Astrocyte (in vitro differentiated cells and primary cell): ENCODE measurements at regions not wholly inside any gene's neighbourhood (a gene's known extent, or its start where the extent isn't known, plus 50 kb on each side); places are given as distances from the start of the nearest gene placed in this dataset.

Experiments used
- DNase-seq: peaks from one replicate; pipeline ENCODE4 v3.0.0-alpha.2; 2010; ENCODE audit warnings: low read depth
- FAIRE-seq: peaks from 2 replicates; lab custom pipeline; 2011; peaks lifted over from hg19 to GRCh38; lab: Jason Lieb, UNC
- H2AFZ ChIP-seq: 2 replicates; pipeline ENCODE4 v1.6.0; 2012; ENCODE audit warnings: low read depth, low read length, inconsistent platforms
- H3K27ac ChIP-seq: 2 replicates; pipeline ENCODE4 v1.5.1; 2011; ENCODE audit warnings: low read depth, low read length, inconsistent platforms
- H3K27me3 ChIP-seq: 2 replicates; pipeline ENCODE4 v1.6.0; 2011; ENCODE audit warnings: low read length, inconsistent platforms; ENCODE audit not compliant: insufficient read depth
- H3K36me3 ChIP-seq: 2 replicates; pipeline ENCODE4 v1.5.1; 2011; ENCODE audit warnings: low read length, inconsistent platforms; ENCODE audit not compliant: insufficient read depth
- H3K4me1 ChIP-seq: 2 replicates; pipeline ENCODE4 v1.5.1; 2011; ENCODE audit warnings: low read length, inconsistent platforms; ENCODE audit not compliant: insufficient read depth
- H3K4me2 ChIP-seq: 2 replicates; pipeline ENCODE4 v1.6.0; 2012; ENCODE audit warnings: low read length, inconsistent platforms
- H3K4me3 ChIP-seq: 2 replicates; pipeline ENCODE4 v1.5.1; 2011; ENCODE audit warnings: low read depth, mild to moderate bottlenecking, low read length, inconsistent platforms; ENCODE audit not compliant: insufficient read depth
- H3K79me2 ChIP-seq: 2 replicates; pipeline ENCODE4 v1.6.0; 2012; ENCODE audit warnings: mild to moderate bottlenecking, low read length, inconsistent platforms; ENCODE audit not compliant: insufficient read depth
- H3K9ac ChIP-seq: 2 replicates; pipeline ENCODE4 v1.6.0; 2012; ENCODE audit warnings: mild to moderate bottlenecking, low read length, inconsistent platforms
- H3K9me3 ChIP-seq: 2 replicates; pipeline ENCODE4 v1.5.1; 2012; ENCODE audit warnings: low read depth, mild to moderate bottlenecking, low read length, inconsistent platforms; ENCODE audit not compliant: insufficient read depth
- H4K20me1 ChIP-seq: 2 replicates; pipeline ENCODE4 v1.6.0; 2012; ENCODE audit warnings: low read length, inconsistent platforms; ENCODE audit not compliant: insufficient read depth
- H3K27ac Mint-ChIP-seq: one replicate; pipeline ENCODE4 v1.8.0; 2021; ENCODE audit warnings: mild to moderate bottlenecking, mixed read lengths; ENCODE audit not compliant: unreplicated experiment
- H3K27me3 Mint-ChIP-seq: one replicate; pipeline ENCODE4 v1.8.0; 2021; ENCODE audit warnings: low read depth, mixed read lengths; ENCODE audit not compliant: unreplicated experiment
- H3K36me3 Mint-ChIP-seq: one replicate; pipeline ENCODE4 v1.8.0; 2021; ENCODE audit warnings: low read depth, mixed read lengths; ENCODE audit not compliant: unreplicated experiment
- H3K4me1 Mint-ChIP-seq: one replicate; pipeline ENCODE4 v1.8.0; 2021; ENCODE audit warnings: low read depth, mixed read lengths; ENCODE audit not compliant: unreplicated experiment
- H3K4me3 Mint-ChIP-seq: one replicate; pipeline ENCODE4 v1.8.0; 2021; ENCODE audit warnings: mild to moderate bottlenecking, moderate library complexity, mixed read lengths; ENCODE audit not compliant: unreplicated experiment
- H3K9me3 Mint-ChIP-seq: one replicate; pipeline ENCODE4 v1.8.0; 2021; ENCODE audit warnings: mild to moderate bottlenecking, mixed read lengths; ENCODE audit not compliant: unreplicated experiment
- EZH2 ChIP-seq: IDR thresholded peaks from 2 replicates; pipeline ENCODE4 v1.6.1; 2012; ENCODE audit warnings: mild to moderate bottlenecking, low read length, inconsistent platforms; ENCODE audit not compliant: insufficient read depth
- TF ChIP-seq, protein P1 (sequence below): IDR thresholded peaks from 2 replicates; pipeline ENCODE4 v1.5.1; 2011; ENCODE audit warnings: low read depth, mild to moderate bottlenecking, inconsistent platforms, low read length, moderate library complexity; ENCODE audit not compliant: insufficient read depth

DNA sequence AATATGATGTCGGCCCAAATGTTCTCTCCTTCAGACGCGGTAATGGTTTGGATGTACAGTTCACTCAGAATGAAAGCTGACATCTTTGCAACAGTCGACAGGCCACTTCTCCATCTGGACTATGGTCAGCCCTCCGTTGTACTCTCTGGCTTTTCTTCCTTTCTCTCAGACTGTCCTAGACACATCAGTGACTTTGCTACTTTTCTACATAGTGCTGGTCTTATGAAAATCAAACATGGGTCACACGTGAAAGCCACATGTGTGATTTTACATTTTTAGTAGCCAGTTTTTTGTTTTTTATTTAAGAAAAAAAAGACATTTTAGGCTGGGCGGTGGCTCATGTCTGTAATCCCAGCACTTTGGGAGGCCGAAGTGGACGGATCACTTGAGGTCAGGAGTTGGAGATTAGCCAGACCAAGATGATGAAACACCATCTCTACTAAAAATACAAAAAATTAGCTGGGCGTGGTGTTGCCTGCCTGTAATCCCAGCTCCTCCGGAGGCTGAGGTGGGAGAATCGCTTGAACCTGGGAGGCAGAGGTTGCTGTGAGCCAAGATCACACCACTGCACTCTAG lies 644.1 kb downstream of the KCNJ2 start:
- H3K79me2 ChIP-seq, result no peaks in the 10 kb centered on the region
- H3K4me1 ChIP-seq, result no peaks in the 10 kb centered on the region
- FAIRE-seq (no peak), DNase-seq (peak; percentile 52)
- no peak overlapping the region for H2AFZ ChIP-seq
- no peaks in the 10 kb centered on the region for H3K4me1 Mint-ChIP-seq
- H3K4me3 ChIP-seq, result no peak overlapping the region
- H4K20me1 ChIP-seq, result no peaks in the 10 kb centered on the region
- H3K9ac ChIP-seq, result no peak overlapping the region
- H3K27me3 Mint-ChIP-seq, result no peaks in the 10 kb centered on the region
- no peaks in the 10 kb centered on the region for H3K9me3 ChIP-seq
- no peak overlapping the region for H3K4me2 ChIP-seq
- no peak for TF ChIP-seq EZH2
- TF ChIP-seq, protein P1, sequence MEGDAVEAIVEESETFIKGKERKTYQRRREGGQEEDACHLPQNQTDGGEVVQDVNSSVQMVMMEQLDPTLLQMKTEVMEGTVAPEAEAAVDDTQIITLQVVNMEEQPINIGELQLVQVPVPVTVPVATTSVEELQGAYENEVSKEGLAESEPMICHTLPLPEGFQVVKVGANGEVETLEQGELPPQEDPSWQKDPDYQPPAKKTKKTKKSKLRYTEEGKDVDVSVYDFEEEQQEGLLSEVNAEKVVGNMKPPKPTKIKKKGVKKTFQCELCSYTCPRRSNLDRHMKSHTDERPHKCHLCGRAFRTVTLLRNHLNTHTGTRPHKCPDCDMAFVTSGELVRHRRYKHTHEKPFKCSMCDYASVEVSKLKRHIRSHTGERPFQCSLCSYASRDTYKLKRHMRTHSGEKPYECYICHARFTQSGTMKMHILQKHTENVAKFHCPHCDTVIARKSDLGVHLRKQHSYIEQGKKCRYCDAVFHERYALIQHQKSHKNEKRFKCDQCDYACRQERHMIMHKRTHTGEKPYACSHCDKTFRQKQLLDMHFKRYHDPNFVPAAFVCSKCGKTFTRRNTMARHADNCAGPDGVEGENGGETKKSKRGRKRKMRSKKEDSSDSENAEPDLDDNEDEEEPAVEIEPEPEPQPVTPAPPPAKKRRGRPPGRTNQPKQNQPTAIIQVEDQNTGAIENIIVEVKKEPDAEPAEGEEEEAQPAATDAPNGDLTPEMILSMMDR, result no peak
- no peak overlapping the region for H3K4me3 Mint-ChIP-seq
- no peaks in the 10 kb centered on the region for H3K9me3 Mint-ChIP-seq
- no peaks in the 10 kb centered on the region for H3K36me3 ChIP-seq
- no peak overlapping the region for H3K27ac Mint-ChIP-seq
- H3K27ac ChIP-seq, result no peak overlapping the region
- no peaks in the 10 kb centered on the region for H3K36me3 Mint-ChIP-seq
- H3K27me3 ChIP-seq, result no peaks in the 10 kb centered on the region

DNA sequence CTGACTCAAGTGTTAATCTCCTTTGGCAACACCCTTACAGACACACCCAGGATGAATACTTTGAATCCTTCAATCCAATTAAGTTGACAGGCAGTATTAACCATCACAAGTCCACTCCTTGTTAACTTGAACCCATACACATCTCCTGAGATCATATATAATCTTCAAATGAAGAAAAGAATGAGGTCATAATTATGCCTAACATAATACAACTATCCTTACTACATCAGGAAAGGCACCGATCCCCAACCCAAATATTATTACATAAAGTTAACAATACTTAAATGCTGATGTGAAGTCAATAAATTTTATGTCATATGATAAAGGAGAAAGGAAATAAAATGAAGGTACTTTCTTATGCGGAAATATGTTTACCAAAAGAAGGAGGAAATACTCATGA lies 649.9 kb downstream of the KCNJ2 start:
- Histone ChIP-seq H3K4me1 (peaks cover 3% of the 10 kb centered on the region), H4K20me1 (no peaks in the 10 kb centered on the region), H3K27ac (no peak overlapping the region), H3K4me3 (no peak overlapping the region), H3K9ac (no peak overlapping the region), H2AFZ (no peak overlapping the region), H3K9me3 (no peaks in the 10 kb centered on the region), H3K79me2 (no peaks in the 10 kb centered on the region), H3K4me2 (no peak overlapping the region), H3K27me3 (no peaks in the 10 kb centered on the region), H3K36me3 (no peaks in the 10 kb centered on the region)
- FAIRE-seq, result no peak
- no peaks in the 10 kb centered on the region for H3K36me3 Mint-ChIP-seq
- no peak overlapping the region for H3K27ac Mint-ChIP-seq
- H3K4me3 Mint-ChIP-seq, result no peak overlapping the region
- no peaks in the 10 kb centered on the region for H3K27me3 Mint-ChIP-seq
- DNase-seq, result no peak
- TF ChIP-seq EZH2, result no peak
- TF ChIP-seq, protein P1, result no peak
- no peaks in the 10 kb centered on the region for H3K4me1 Mint-ChIP-seq
- H3K9me3 Mint-ChIP-seq, result peaks cover 2% of the 10 kb centered on the region

DNA sequence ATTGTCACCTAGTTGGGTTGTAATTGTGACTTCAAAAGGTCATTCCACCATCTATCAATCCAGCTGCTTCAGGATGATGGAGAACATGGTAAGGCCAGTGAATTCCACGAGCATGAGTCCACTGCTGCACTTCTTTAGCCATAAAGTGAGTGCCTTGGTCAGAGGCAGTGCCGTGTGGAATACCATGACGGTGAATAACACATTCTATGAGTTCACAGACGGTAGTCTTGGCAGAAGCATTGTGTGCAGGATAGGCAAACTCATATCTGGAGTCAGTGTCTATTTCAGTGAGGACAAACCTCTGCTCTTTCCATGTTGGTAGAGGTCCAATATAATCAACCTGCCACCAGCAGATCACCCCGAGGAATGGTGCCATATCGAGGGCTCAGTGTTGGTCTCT lies 650.9 kb downstream of the KCNJ2 start:
- no peaks in the 10 kb centered on the region for H3K79me2 ChIP-seq
- H3K27ac Mint-ChIP-seq, result no peak overlapping the region
- no peaks in the 10 kb centered on the region for H3K4me1 Mint-ChIP-seq
- DNase-seq, result peak; percentile 88
- peaks cover 2% of the 10 kb centered on the region for H3K9me3 Mint-ChIP-seq
- H3K4me2 ChIP-seq, result no peak overlapping the region
- no peaks in the 10 kb centered on the region for H3K9me3 ChIP-seq
- H3K36me3 ChIP-seq, result no peaks in the 10 kb centered on the region
- H3K4me3 ChIP-seq, result no peak overlapping the region
- no peaks in the 10 kb centered on the region for H4K20me1 ChIP-seq
- H3K36me3 Mint-ChIP-seq, result no peaks in the 10 kb centered on the region
- H3K4me3 Mint-ChIP-seq, result no peak overlapping the region
- TF ChIP-seq, protein P1, result no peak
- no peak for TF ChIP-seq EZH2
- no peak overlapping the region for H2AFZ ChIP-seq
- peaks cover 3% of the 10 kb centered on the region for H3K4me1 ChIP-seq
- no peak for FAIRE-seq
- no peak overlapping the region for H3K27ac ChIP-seq
- H3K27me3 ChIP-seq, result no peaks in the 10 kb centered on the region
- H3K9ac ChIP-seq, result no peak overlapping the region
- no peaks in the 10 kb centered on the region for H3K27me3 Mint-ChIP-seq
